ENCODE measurements at regions not wholly inside any gene's neighbourhood (a gene's known extent, or its start where the extent isn't known, plus 50 kb on each side); places are given as distances from the start of the nearest gene placed in this dataset.

- no peaks in the 10 kb centered on the region for H3K79me2 ChIP-seq (ENCODE audit: insufficient read depth, low read length)
- DNase-seq (ENCODE audit: insufficient read length, low spot score, missing footprints) = no peak
- no peak overlapping the region for H2AFZ ChIP-seq (ENCODE audit: low read length)
- H3K4me3 ChIP-seq (ENCODE audit: insufficient read depth, low read length) = no peak overlapping the region
- no peaks in the 10 kb centered on the region for H4K20me1 ChIP-seq (ENCODE audit: insufficient read depth, low read length)
- no peaks in the 10 kb centered on the region for H3K27me3 ChIP-seq (ENCODE audit: insufficient read depth, low read length)
- H3K9me3 ChIP-seq (ENCODE audit: low read depth, low read length) = no peaks in the 10 kb centered on the region
- H3K27ac ChIP-seq (ENCODE audit: low read depth, low read length) = no peak overlapping the region
- TF ChIP-seq, protein P1, sequence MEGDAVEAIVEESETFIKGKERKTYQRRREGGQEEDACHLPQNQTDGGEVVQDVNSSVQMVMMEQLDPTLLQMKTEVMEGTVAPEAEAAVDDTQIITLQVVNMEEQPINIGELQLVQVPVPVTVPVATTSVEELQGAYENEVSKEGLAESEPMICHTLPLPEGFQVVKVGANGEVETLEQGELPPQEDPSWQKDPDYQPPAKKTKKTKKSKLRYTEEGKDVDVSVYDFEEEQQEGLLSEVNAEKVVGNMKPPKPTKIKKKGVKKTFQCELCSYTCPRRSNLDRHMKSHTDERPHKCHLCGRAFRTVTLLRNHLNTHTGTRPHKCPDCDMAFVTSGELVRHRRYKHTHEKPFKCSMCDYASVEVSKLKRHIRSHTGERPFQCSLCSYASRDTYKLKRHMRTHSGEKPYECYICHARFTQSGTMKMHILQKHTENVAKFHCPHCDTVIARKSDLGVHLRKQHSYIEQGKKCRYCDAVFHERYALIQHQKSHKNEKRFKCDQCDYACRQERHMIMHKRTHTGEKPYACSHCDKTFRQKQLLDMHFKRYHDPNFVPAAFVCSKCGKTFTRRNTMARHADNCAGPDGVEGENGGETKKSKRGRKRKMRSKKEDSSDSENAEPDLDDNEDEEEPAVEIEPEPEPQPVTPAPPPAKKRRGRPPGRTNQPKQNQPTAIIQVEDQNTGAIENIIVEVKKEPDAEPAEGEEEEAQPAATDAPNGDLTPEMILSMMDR (IDR thresholded peaks at IDR 0.05; ENCODE audit: extremely low read depth, low read depth, low read length) = no peak
- no peak overlapping the region for H3K4me2 ChIP-seq (ENCODE audit: insufficient read depth, low read length)
- no peaks in the 10 kb centered on the region for H3K36me3 ChIP-seq (ENCODE audit: insufficient read depth, low read length)
- H3K4me1 ChIP-seq (ENCODE audit: insufficient read depth, low read length) = no peaks in the 10 kb centered on the region
These were observed 119.3 kb downstream of the VSIG4 start for GRCh38 chrX:65920620-65921019.

GRCh38 chrX:65910899-65911298, 129.0 kb downstream of the VSIG4 start:
- no peak for DNase-seq (ENCODE audit: insufficient read length, low spot score, missing footprints)
- no peaks in the 10 kb centered on the region for H3K27me3 ChIP-seq (ENCODE audit: insufficient read depth, low read length)
- no peak overlapping the region for H2AFZ ChIP-seq (ENCODE audit: low read length)
- H3K4me3 ChIP-seq (ENCODE audit: insufficient read depth, low read length) = no peak overlapping the region
- no peaks in the 10 kb centered on the region for H4K20me1 ChIP-seq (ENCODE audit: insufficient read depth, low read length)
- H3K27ac ChIP-seq (ENCODE audit: low read depth, low read length) = no peak overlapping the region
- TF ChIP-seq, protein P1 (IDR thresholded peaks at IDR 0.05; ENCODE audit: extremely low read depth, low read depth, low read length) = no peak
- no peak overlapping the region for H3K4me2 ChIP-seq (ENCODE audit: insufficient read depth, low read length)
- H3K9me3 ChIP-seq (ENCODE audit: low read depth, low read length) = no peaks in the 10 kb centered on the region
- no peaks in the 10 kb centered on the region for H3K4me1 ChIP-seq (ENCODE audit: insufficient read depth, low read length)
- H3K36me3 ChIP-seq (ENCODE audit: insufficient read depth, low read length) = no peaks in the 10 kb centered on the region
- H3K79me2 ChIP-seq (ENCODE audit: insufficient read depth, low read length) = no peaks in the 10 kb centered on the region

- Histone ChIP-seq H3K36me3 (ENCODE audit: insufficient read depth, low read length) (no peaks in the 10 kb centered on the region), H3K9me3 (ENCODE audit: low read depth, low read length) (no peaks in the 10 kb centered on the region), H3K4me3 (ENCODE audit: insufficient read depth, low read length) (no peak overlapping the region), H3K27me3 (ENCODE audit: insufficient read depth, low read length) (no peaks in the 10 kb centered on the region), H3K79me2 (ENCODE audit: insufficient read depth, low read length) (no peaks in the 10 kb centered on the region), H3K27ac (ENCODE audit: low read depth, low read length) (no peak overlapping the region), H4K20me1 (ENCODE audit: insufficient read depth, low read length) (no peaks in the 10 kb centered on the region), H3K4me2 (ENCODE audit: insufficient read depth, low read length) (no peak overlapping the region), H3K4me1 (ENCODE audit: insufficient read depth, low read length) (no peaks in the 10 kb centered on the region), H2AFZ (ENCODE audit: low read length) (no peak overlapping the region)
- DNase-seq (ENCODE audit: insufficient read length, low spot score, missing footprints) = no peak
- TF ChIP-seq, protein P1 (IDR thresholded peaks at IDR 0.05; ENCODE audit: extremely low read depth, low read depth, low read length) = no peak
These were observed 136.1 kb downstream of the VSIG4 start for GRCh38 chrX:65903750-65904149.

- H3K79me2 ChIP-seq (ENCODE audit: insufficient read depth, low read length) = no peaks in the 10 kb centered on the region
- no peaks in the 10 kb centered on the region for H3K27me3 ChIP-seq (ENCODE audit: insufficient read depth, low read length)
- H3K27ac ChIP-seq (ENCODE audit: low read depth, low read length) = no peak overlapping the region
- no peak overlapping the region for H3K4me2 ChIP-seq (ENCODE audit: insufficient read depth, low read length)
- H2AFZ ChIP-seq (ENCODE audit: low read length) = no peak overlapping the region
- no peak overlapping the region for H3K4me3 ChIP-seq (ENCODE audit: insufficient read depth, low read length)
- TF ChIP-seq, protein P1 (IDR thresholded peaks at IDR 0.05; ENCODE audit: extremely low read depth, low read depth, low read length) = no peak
- no peaks in the 10 kb centered on the region for H4K20me1 ChIP-seq (ENCODE audit: insufficient read depth, low read length)
- no peaks in the 10 kb centered on the region for H3K9me3 ChIP-seq (ENCODE audit: low read depth, low read length)
- DNase-seq (ENCODE audit: insufficient read length, low spot score, missing footprints) = no peak
- no peaks in the 10 kb centered on the region for H3K36me3 ChIP-seq (ENCODE audit: insufficient read depth, low read length)
- H3K4me1 ChIP-seq (ENCODE audit: insufficient read depth, low read length) = no peaks in the 10 kb centered on the region
These were observed 137.9 kb downstream of the VSIG4 start for GRCh38 chrX:65902011-65902410.
